Stomach (tissue), 8 donors: ENCODE measurements at regions not wholly inside any gene's neighbourhood (a gene's known extent, or its start where the extent isn't known, plus 50 kb on each side); places are given as distances from the start of the nearest gene placed in this dataset.
A peak's percentile ranks its signal among the peaks of the same experiment; 100 is the strongest.

ENCODE experiments used
- DNase-seq, 2 donors: peaks; one replicate each; pipeline versions ENCODE4 v3.0.0 to v3.0.0-alpha.2; 2013 to 2019
- H3K27ac ChIP-seq, 5 donors: fragments of 200-600 bp in 4 of 5; sonication (generic) in 4 of 5; one replicate each; pipeline ENCODE4 v1.5.1; 2013 to 2019; ENCODE audit warnings: mild to moderate bottlenecking in 1 of 5, moderate library complexity in 1 of 5
- H3K27me3 ChIP-seq, 3 donors: fragments of 200-600 bp; sonication (generic); one replicate each; pipeline ENCODE4 v1.5.1; 2017 to 2019; ENCODE audit warnings: mixed run types in 1 of 3
- H3K36me3 ChIP-seq, 4 donors: fragments of 200-600 bp; sonication (generic); 1 replicate in 3 of 4; 2 replicates in 1 of 4; pipeline ENCODE4 v1.5.1; 2016 to 2019
- H3K4me1 ChIP-seq, 4 donors: fragments of 200-600 bp; sonication (generic); one replicate each; pipeline ENCODE4 v1.5.1; 2016 to 2019
- H3K4me3 ChIP-seq, 4 donors: fragments of 200-600 bp; sonication (generic) in 3 of 4; one replicate each; pipeline ENCODE4 v1.5.1; 2016 to 2019; ENCODE audit warnings: mild to moderate bottlenecking in 1 of 4
- H3K9me3 ChIP-seq, 4 donors: fragments of 200-600 bp; sonication (generic); one replicate each; pipeline ENCODE4 v1.5.1; 2016 to 2019
- EP300 ChIP-seq: sonication (generic); formaldehyde crosslinking; IDR thresholded peaks from one replicate; pipeline ENCODE4 v1.6.1; 2017; ENCODE audit warnings: antibody characterized with exemption
- POLR2A ChIP-seq, 4 donors: fragments of 450-650 bp; IDR thresholded peaks; one replicate each; pipeline ENCODE4 v1.6.1; 2016; ENCODE audit warnings: antibody characterized with exemption in 4 of 4, control low read depth in 2 of 4, mild to moderate bottlenecking in 1 of 4, moderate library complexity in 1 of 4
- POLR2AphosphoS5 ChIP-seq, 3 donors: sonication (generic); formaldehyde crosslinking; IDR thresholded peaks; one replicate each; pipeline ENCODE4 v1.6.1; 2016; ENCODE audit warnings: antibody characterized with exemption in 3 of 3
- WGBS, 5 donors: extraction: QIAGEN DNeasy Blood & Tissue Kit in 3 of 5; methylation state at CpG; one replicate each; pipeline versions ENCODE4 v1.1.5 to v1.1.7; 2013 to 2018; 5-methylcytosine and 5-hydroxymethylcytosine counted together
- intact Hi-C: fragments of 100-400 bp; cut with DNase I; formaldehyde crosslinking; loops from one replicate; pipeline ENCODE4 v1.15.1; 2023; ENCODE audit warnings: low total_unique reads
- TF ChIP-seq, protein P1 (sequence below), 7 experiments: fragments of 450-650 bp in 4 of 7; fragments of 200-600 bp in 3 of 7; sonication (generic) in 3 of 7; IDR thresholded peaks; one replicate each; pipeline ENCODE4 v1.5.1; 2016 to 2019; ENCODE audit warnings: antibody characterized with exemption in 7 of 7, control low read depth in 2 of 7, mild to moderate bottlenecking in 1 of 7
- donor health status: healthy with polysubstance abuse.
- donor health status: Bipolar disorder and iron deficiency.
- donor health status: healthy.

GRCh38 chr5:26719803-26720202, 318.6 kb downstream of the CDH9 start:
- H3K27me3 ChIP-seq: no peaks in the 10 kb centered on the region
- no peaks in the 10 kb centered on the region for H3K4me1 ChIP-seq
- intact Hi-C loops: no loop called here
- DNase-seq: no peak
- peaks cover 0 to 5% (median 0%) of the 10 kb centered on the region in 4 donors for H3K9me3 ChIP-seq
- TF ChIP-seq EP300 (no peak), POLR2AphosphoS5 (IDR thresholded peaks at IDR 0.05) (no peak), POLR2A (IDR thresholded peaks at IDR 0.05) (no peak)
- TF ChIP-seq, protein P1, sequence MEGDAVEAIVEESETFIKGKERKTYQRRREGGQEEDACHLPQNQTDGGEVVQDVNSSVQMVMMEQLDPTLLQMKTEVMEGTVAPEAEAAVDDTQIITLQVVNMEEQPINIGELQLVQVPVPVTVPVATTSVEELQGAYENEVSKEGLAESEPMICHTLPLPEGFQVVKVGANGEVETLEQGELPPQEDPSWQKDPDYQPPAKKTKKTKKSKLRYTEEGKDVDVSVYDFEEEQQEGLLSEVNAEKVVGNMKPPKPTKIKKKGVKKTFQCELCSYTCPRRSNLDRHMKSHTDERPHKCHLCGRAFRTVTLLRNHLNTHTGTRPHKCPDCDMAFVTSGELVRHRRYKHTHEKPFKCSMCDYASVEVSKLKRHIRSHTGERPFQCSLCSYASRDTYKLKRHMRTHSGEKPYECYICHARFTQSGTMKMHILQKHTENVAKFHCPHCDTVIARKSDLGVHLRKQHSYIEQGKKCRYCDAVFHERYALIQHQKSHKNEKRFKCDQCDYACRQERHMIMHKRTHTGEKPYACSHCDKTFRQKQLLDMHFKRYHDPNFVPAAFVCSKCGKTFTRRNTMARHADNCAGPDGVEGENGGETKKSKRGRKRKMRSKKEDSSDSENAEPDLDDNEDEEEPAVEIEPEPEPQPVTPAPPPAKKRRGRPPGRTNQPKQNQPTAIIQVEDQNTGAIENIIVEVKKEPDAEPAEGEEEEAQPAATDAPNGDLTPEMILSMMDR (IDR thresholded peaks at IDR 0.05): no peak
- H3K27ac ChIP-seq: no peak overlapping the region
- H3K4me3 ChIP-seq: no peak overlapping the region
- no peaks in the 10 kb centered on the region for H3K36me3 ChIP-seq

DNA sequence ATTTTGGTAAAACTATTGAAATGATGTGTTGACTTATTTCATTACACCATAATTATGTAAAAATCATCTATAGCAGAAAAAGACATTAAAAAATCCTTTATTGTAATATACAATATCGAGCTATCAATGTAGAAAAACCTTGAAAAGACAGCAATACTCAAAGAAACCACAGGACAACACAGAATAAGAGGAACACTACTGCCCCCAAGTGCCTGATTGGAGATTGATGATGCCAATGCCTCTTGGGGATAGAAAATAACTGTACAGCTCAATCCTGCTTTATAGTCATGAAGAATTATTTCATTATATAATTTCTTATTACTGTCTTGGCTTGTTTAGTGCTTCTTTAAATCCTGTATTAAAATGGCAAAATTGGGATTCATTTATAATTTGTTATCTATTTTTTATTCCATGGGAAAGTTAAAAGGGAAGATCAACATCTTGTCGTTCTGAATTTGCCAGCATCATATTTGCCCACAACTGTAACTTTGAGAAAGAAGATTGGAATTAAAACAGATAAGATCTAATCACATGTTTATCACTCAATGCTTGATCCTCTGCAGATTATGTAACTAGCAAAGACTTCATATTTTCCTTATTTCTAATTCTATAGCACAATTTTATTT, 337.5 kb downstream of the CDH9 start:
- WGBS, 5 donors: 43 to 58% (median 49%) methylated on average over 2 of the region's 2 CpGs

DNA sequence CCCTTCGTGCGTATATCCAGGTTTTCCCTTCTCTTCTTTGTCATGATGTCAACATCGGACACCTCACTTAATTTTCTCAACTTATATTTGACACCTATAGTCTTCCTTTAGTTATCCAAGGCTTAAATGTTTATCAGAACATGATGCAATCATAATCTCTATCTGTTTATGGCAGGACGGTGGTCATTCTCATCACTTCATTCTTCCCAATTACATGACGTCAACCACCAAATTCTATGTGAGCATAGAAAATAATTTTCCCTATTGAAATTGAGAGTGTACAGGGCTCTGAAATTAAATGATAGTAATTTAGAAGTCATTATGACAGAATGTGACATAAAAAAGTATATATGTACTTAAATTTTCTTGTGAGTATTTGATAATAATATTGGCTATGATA, 345.4 kb downstream of the CDH9 start:
- TF ChIP-seq, protein P1 (IDR thresholded peaks at IDR 0.05): no peak
- no peak for TF ChIP-seq POLR2A (IDR thresholded peaks at IDR 0.05)
- TF ChIP-seq EP300: no peak
- TF ChIP-seq POLR2AphosphoS5 (IDR thresholded peaks at IDR 0.05): no peak
- no peak for DNase-seq
- 87 to 96% (median 90%) methylated on average over 5 of the region's 5 CpGs for WGBS, 5 donors
- H3K27ac ChIP-seq: no peak overlapping the region
- H3K36me3 ChIP-seq: no peaks in the 10 kb centered on the region
- no peak overlapping the region for H3K4me3 ChIP-seq
- H3K27me3 ChIP-seq: no peaks in the 10 kb centered on the region
- intact Hi-C loops: no loop called here
- no peaks in the 10 kb centered on the region for H3K4me1 ChIP-seq
- no peaks in the 10 kb centered on the region for H3K9me3 ChIP-seq

More for the DNA sequence above, 337.5 kb downstream of the CDH9 start:
- H3K36me3 ChIP-seq: no peaks in the 10 kb centered on the region
- H3K27ac ChIP-seq: no peak overlapping the region
- intact Hi-C loops: no loop called here
- H3K4me3 ChIP-seq: no peak overlapping the region
- peak in 1 of 2 donors; percentile 64 for DNase-seq
- no peaks in the 10 kb centered on the region for H3K27me3 ChIP-seq
- H3K4me1 ChIP-seq: no peaks in the 10 kb centered on the region
- H3K9me3 ChIP-seq: peaks cover 0 to 5% (median 0%) of the 10 kb centered on the region in 4 donors
- TF ChIP-seq POLR2AphosphoS5 (IDR thresholded peaks at IDR 0.05): no peak
- TF ChIP-seq, protein P1 (IDR thresholded peaks at IDR 0.05): peak in 1 of 7 experiments; percentile 34

GRCh38 chr5:26691486-26691885, 346.9 kb downstream of the CDH9 start:
- TF ChIP-seq, protein P1 (IDR thresholded peaks at IDR 0.05): no peak
- TF ChIP-seq POLR2A (IDR thresholded peaks at IDR 0.05) (no peak), POLR2AphosphoS5 (IDR thresholded peaks at IDR 0.05) (no peak), EP300 (no peak)
- Histone ChIP-seq H3K36me3 (no peaks in the 10 kb centered on the region), H3K4me1 (no peaks in the 10 kb centered on the region), H3K4me3 (no peak overlapping the region), H3K27ac (no peak overlapping the region), H3K9me3 (peaks cover 0 to 6% (median 2%) of the 10 kb centered on the region in 4 donors), H3K27me3 (no peaks in the 10 kb centered on the region)
- intact Hi-C loops: no loop called here
- no peak for DNase-seq
